Osteoblast (primary cell): ENCODE measurements at regions not wholly inside any gene's neighbourhood (a gene's known extent, or its start where the extent isn't known, plus 50 kb on each side); places are given as distances from the start of the nearest gene placed in this dataset.
"Not testable (repeated sequence)": the region's sequence is repeated elsewhere in the genome, so short reads cannot be mapped to it uniquely, and the experiment has no call there.

ENCODE experiments used
- DNase-seq: peaks from one replicate; pipeline ENCODE4 v3.0.0; 2011; ENCODE audit warnings: low spot score, mixed read lengths; ENCODE audit not compliant: insufficient read length; ENCODE audit errors: missing footprints
- H2AFZ ChIP-seq: 2 replicates; pipeline ENCODE4 v1.6.0; 2011; ENCODE audit warnings: mild to moderate bottlenecking, low read length
- H3K27ac ChIP-seq: 2 replicates; pipeline ENCODE4 v1.5.1; 2011; ENCODE audit warnings: mild to moderate bottlenecking, low read depth, low read length, moderate library complexity
- H3K27me3 ChIP-seq: 2 replicates; pipeline ENCODE4 v1.6.0; 2012; ENCODE audit warnings: mild to moderate bottlenecking, control low read depth, inconsistent platforms, low read length, moderate library complexity; ENCODE audit not compliant: insufficient read depth
- H3K36me3 ChIP-seq: 2 replicates; pipeline ENCODE4 v1.5.1; 2011; ENCODE audit warnings: mild to moderate bottlenecking, low read length, control low read depth, moderate library complexity; ENCODE audit not compliant: insufficient read depth
- H3K4me1 ChIP-seq: 2 replicates; pipeline ENCODE4 v1.5.1; 2011; ENCODE audit warnings: mild to moderate bottlenecking, low read length, control low read depth, moderate library complexity; ENCODE audit not compliant: insufficient read depth
- H3K4me2 ChIP-seq: 2 replicates; pipeline ENCODE4 v1.6.0; 2011; ENCODE audit warnings: mild to moderate bottlenecking, low read length; ENCODE audit not compliant: insufficient read depth
- H3K4me3 ChIP-seq: fragments of 200-600 bp; sonication (generic); 3 replicates; pipeline ENCODE4 v1.5.1; 2012; ENCODE audit warnings: mild to moderate bottlenecking, low read length, inconsistent platforms; ENCODE audit not compliant: insufficient read depth
- H3K79me2 ChIP-seq: 2 replicates; pipeline ENCODE4 v1.6.0; 2012; ENCODE audit warnings: mild to moderate bottlenecking, low read length, control low read depth, inconsistent platforms; ENCODE audit not compliant: insufficient read depth
- H3K9me3 ChIP-seq: 2 replicates; pipeline ENCODE4 v1.5.1; 2011; ENCODE audit warnings: low read depth, low read length, control low read depth
- H4K20me1 ChIP-seq: 2 replicates; pipeline ENCODE4 v1.6.0; 2012; ENCODE audit warnings: mild to moderate bottlenecking, low read length, control low read depth; ENCODE audit not compliant: insufficient read depth
- CTCF ChIP-seq: IDR thresholded peaks from 2 replicates; pipeline ENCODE4 v1.5.1; 2011; ENCODE audit warnings: mild to moderate bottlenecking, low read depth, low read length, moderate library complexity; ENCODE audit errors: extremely low read depth

- Histone ChIP-seq H2AFZ (no peak overlapping the region), H3K9me3 (no peaks in the 10 kb centered on the region), H3K27me3 (no peaks in the 10 kb centered on the region), H4K20me1 (no peaks in the 10 kb centered on the region), H3K27ac (no peak overlapping the region), H3K36me3 (no peaks in the 10 kb centered on the region), H3K4me3 (no peak overlapping the region), H3K79me2 (no peaks in the 10 kb centered on the region), H3K4me1 (no peaks in the 10 kb centered on the region), H3K4me2 (no peak overlapping the region)
- TF ChIP-seq CTCF, result no peak
- no peak for DNase-seq
These were observed 803.7 kb downstream of the MCTP2 start for GRCh38 chr15:95035106-95035505.

GRCh38 chr15:95041297-95041696 lies 809.9 kb downstream of the MCTP2 start:
- Histone ChIP-seq H3K4me1 (no peaks in the 10 kb centered on the region), H3K9me3 (no peaks in the 10 kb centered on the region), H3K27ac (no peak overlapping the region), H3K36me3 (no peaks in the 10 kb centered on the region), H3K4me3 (no peak overlapping the region), H3K79me2 (no peaks in the 10 kb centered on the region), H4K20me1 (no peaks in the 10 kb centered on the region), H3K4me2 (no peak overlapping the region), H3K27me3 (no peaks in the 10 kb centered on the region), H2AFZ (no peak overlapping the region)
- no peak for TF ChIP-seq CTCF
- DNase-seq, result no peak

GRCh38 chr15:95043236-95043932 lies 812.0 kb downstream of the MCTP2 start:
- H4K20me1 ChIP-seq, H3K27me3 ChIP-seq, H3K4me3 ChIP-seq, H3K79me2 ChIP-seq, H3K9me3 ChIP-seq, H3K4me2 ChIP-seq, H2AFZ ChIP-seq, H3K4me1 ChIP-seq, H3K27ac ChIP-seq, DNase-seq, H3K36me3 ChIP-seq: not testable (repeated sequence)

GRCh38 chr15:95043933-95044313 lies 812.6 kb downstream of the MCTP2 start:
- no peaks in the 10 kb centered on the region for H3K79me2 ChIP-seq
- no peak overlapping the region for H3K4me3 ChIP-seq
- TF ChIP-seq CTCF, result no peak
- H3K36me3 ChIP-seq, result no peaks in the 10 kb centered on the region
- no peaks in the 10 kb centered on the region for H3K4me1 ChIP-seq
- no peaks in the 10 kb centered on the region for H3K27me3 ChIP-seq
- no peaks in the 10 kb centered on the region for H4K20me1 ChIP-seq
- DNase-seq, result no peak
- H3K4me2 ChIP-seq, result no peak overlapping the region
- H3K9me3 ChIP-seq, result no peaks in the 10 kb centered on the region
- no peak overlapping the region for H3K27ac ChIP-seq
- H2AFZ ChIP-seq, result no peak overlapping the region
